ENCODE measurements at regions not wholly inside any gene's neighbourhood (a gene's known extent, or its start where the extent isn't known, plus 50 kb on each side); places are given as distances from the start of the nearest gene placed in this dataset.

- Histone ChIP-seq H3K27me3 (no peaks in the 10 kb centered on the region), H3K4me3 (no peak overlapping the region), H3K27ac (no peak overlapping the region), H3K9me3 (replicated peaks in 1 of 3) (no peaks in the 10 kb centered on the region), H3K36me3 (replicated peaks in 1 of 2) (no peaks in the 10 kb centered on the region), H3K4me1 (replicated peaks in 1 of 2) (no peaks in the 10 kb centered on the region)
- intact Hi-C loops (cut with DNase I): no loop called here
- DNase-seq: no peak
- TF ChIP-seq, protein P1, sequence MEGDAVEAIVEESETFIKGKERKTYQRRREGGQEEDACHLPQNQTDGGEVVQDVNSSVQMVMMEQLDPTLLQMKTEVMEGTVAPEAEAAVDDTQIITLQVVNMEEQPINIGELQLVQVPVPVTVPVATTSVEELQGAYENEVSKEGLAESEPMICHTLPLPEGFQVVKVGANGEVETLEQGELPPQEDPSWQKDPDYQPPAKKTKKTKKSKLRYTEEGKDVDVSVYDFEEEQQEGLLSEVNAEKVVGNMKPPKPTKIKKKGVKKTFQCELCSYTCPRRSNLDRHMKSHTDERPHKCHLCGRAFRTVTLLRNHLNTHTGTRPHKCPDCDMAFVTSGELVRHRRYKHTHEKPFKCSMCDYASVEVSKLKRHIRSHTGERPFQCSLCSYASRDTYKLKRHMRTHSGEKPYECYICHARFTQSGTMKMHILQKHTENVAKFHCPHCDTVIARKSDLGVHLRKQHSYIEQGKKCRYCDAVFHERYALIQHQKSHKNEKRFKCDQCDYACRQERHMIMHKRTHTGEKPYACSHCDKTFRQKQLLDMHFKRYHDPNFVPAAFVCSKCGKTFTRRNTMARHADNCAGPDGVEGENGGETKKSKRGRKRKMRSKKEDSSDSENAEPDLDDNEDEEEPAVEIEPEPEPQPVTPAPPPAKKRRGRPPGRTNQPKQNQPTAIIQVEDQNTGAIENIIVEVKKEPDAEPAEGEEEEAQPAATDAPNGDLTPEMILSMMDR (IDR thresholded peaks at IDR 0.05): no peak
- no peak for TF ChIP-seq POLR2A (IDR thresholded peaks at IDR 0.05)
- WGBS, 4 donors: 55 to 66% (median 65%) methylated on average over 2 of the region's 2 CpGs
These were observed 485.1 kb downstream of the TBL1XR1 start for GRCh38 chr3:176712191-176712590.

DNA sequence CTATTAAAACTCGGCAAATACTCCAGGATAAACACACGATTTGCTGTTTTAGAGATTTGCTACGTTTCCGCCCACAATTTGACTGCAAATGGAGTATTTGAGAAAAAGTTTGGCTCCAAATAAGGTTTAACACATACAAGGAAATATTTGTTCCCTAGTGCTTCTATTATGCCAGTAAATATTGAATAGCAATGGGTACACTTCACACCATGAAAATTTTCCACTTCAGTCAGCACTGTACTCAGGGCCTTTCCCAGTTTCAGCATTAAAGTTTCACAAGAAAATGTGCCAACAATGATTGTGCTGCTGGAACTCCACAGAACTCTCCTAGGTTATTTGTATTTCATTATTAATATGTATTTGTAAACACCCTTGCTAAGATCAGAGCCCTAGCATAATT lies 498.0 kb downstream of the TBL1XR1 start:
- Histone ChIP-seq H3K36me3 (replicated peaks in 1 of 2) (no peaks in the 10 kb centered on the region), H3K27me3 (no peaks in the 10 kb centered on the region), H3K27ac (no peak overlapping the region), H3K4me1 (replicated peaks in 1 of 2) (no peaks in the 10 kb centered on the region), H3K4me3 (no peak overlapping the region), H3K9me3 (replicated peaks in 1 of 3) (no peaks in the 10 kb centered on the region)
- DNase-seq: no peak
- TF ChIP-seq, protein P1 (IDR thresholded peaks at IDR 0.05): no peak
- TF ChIP-seq POLR2A (IDR thresholded peaks at IDR 0.05): no peak
- WGBS, 4 donors: 45 to 69% (median 59%) methylated on average over 4 of the region's 4 CpGs
- intact Hi-C loops (cut with DNase I): no loop called here

- TF ChIP-seq POLR2A (IDR thresholded peaks at IDR 0.05): no peak
- TF ChIP-seq, protein P1 (IDR thresholded peaks at IDR 0.05): no peak
- 39 to 47% (median 46%) methylated on average over 7 to 9 of the region's 9 CpGs for WGBS, 4 donors
- intact Hi-C loops (cut with DNase I): no loop called here
- Histone ChIP-seq H3K27ac (no peak overlapping the region), H3K9me3 (replicated peaks in 1 of 3) (no peaks in the 10 kb centered on the region), H3K36me3 (replicated peaks in 1 of 2) (no peaks in the 10 kb centered on the region), H3K4me3 (no peak overlapping the region), H3K4me1 (replicated peaks in 1 of 2) (no peaks in the 10 kb centered on the region), H3K27me3 (no peaks in the 10 kb centered on the region)
- no peak for DNase-seq
These were observed 499.9 kb downstream of the TBL1XR1 start for GRCh38 chr3:176697284-176697889.

DNA sequence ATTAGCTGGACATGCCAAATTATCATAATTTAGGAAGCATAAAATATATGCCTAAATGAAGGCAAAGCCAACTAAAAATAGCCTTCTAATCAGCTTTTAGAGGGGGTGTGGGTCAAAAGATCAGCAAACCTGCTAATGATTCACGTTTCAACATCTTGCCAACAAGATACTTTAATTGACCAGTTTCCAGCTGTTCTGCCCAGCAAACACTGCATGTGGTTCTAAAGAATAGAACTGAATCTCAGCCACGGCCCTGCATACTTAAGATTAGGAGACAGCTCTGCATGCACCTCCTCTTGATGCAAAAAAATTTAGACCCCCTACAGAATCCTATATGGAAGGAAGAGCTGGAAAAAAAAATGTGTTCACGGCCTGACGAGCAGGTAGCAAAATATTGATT lies 500.5 kb downstream of the TBL1XR1 start:
- Histone ChIP-seq H3K4me3 (no peak overlapping the region), H3K27ac (no peak overlapping the region), H3K9me3 (replicated peaks in 1 of 3) (no peaks in the 10 kb centered on the region), H3K36me3 (replicated peaks in 1 of 2) (no peaks in the 10 kb centered on the region), H3K4me1 (replicated peaks in 1 of 2) (no peaks in the 10 kb centered on the region), H3K27me3 (no peaks in the 10 kb centered on the region)
- no peak for DNase-seq
- intact Hi-C loops (cut with DNase I): no loop called here
- 43 to 54% (median 48%) methylated on average over 4 of the region's 4 CpGs for WGBS, 4 donors
- no peak for TF ChIP-seq POLR2A (IDR thresholded peaks at IDR 0.05)
- TF ChIP-seq, protein P1 (IDR thresholded peaks at IDR 0.05): no peak
